ENCODE measurements at regions not wholly inside any gene's neighbourhood (a gene's known extent, or its start where the extent isn't known, plus 50 kb on each side); places are given as distances from the start of the nearest gene placed in this dataset.
A peak's percentile ranks its signal among the peaks of the same experiment; 100 is the strongest.

DNA sequence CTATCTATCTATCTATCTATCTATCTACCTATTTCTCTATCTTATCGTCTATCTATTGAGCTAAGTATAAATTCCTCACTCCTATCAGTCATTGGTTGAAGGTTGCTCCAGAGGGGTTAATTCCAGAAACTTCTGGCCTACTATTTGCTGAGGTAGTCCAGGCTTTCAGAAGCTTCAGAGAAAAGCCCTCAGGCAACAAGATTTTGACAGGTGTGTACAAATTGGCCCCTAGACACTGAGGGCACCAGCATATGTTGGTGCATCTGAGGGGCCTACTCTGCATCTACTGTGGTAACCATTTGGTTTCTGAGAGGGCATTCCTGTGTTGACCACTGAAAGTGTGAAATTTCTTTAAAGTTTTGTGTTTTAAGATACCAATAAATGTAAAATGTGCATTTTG, 265.2 kb upstream of the B3GALT2 start (continued):
- TF ChIP-seq SAP30 (IDR thresholded peaks at IDR 0.05; ENCODE audit: borderline replicate concordance, insufficient read depth, low read depth, low read length, poor library complexity, severe bottlenecking) (no peak), SP2 (IDR thresholded peaks at IDR 0.05; ENCODE audit: extremely low read depth, low read depth, low read length, poor library complexity, severe bottlenecking) (no peak), HNRNPUL1 (IDR thresholded peaks at IDR 0.05; ENCODE audit: low read length) (no peak)
- TF ChIP-seq, protein P1, sequence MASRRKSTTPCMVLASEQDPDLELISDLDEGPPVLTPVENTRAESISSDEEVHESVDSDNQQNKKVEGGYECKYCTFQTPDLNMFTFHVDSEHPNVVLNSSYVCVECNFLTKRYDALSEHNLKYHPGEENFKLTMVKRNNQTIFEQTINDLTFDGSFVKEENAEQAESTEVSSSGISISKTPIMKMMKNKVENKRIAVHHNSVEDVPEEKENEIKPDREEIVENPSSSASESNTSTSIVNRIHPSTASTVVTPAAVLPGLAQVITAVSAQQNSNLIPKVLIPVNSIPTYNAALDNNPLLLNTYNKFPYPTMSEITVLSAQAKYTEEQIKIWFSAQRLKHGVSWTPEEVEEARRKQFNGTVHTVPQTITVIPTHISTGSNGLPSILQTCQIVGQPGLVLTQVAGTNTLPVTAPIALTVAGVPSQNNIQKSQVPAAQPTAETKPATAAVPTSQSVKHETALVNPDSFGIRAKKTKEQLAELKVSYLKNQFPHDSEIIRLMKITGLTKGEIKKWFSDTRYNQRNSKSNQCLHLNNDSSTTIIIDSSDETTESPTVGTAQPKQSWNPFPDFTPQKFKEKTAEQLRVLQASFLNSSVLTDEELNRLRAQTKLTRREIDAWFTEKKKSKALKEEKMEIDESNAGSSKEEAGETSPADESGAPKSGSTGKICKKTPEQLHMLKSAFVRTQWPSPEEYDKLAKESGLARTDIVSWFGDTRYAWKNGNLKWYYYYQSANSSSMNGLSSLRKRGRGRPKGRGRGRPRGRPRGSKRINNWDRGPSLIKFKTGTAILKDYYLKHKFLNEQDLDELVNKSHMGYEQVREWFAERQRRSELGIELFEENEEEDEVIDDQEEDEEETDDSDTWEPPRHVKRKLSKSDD (conservative IDR thresholded peaks at IDR 0.05; ENCODE audit: low read length): no peak

DNA sequence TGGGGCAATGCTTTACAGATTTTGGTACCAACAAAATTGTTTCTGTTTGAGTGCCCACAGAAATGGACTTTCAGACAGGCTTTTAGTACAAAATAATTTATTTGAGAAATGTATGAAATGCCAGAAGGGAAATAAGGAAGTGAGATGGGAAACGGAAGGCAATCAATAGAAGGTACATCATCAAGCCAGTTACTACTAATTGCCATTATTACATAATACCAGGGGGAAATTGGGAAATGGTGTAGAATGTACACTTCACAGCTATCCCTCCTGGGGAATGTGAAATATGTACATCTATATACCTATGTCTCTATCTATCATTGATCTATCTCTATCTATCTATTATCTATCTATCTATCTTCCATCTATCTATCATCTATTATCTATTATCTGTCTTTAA, 264.6 kb upstream of the B3GALT2 start:
- 7% methylated on average over 1 of the region's 1 CpG for WGBS (ENCODE audit: insufficient coverage, low coverage, missing lambda C conversion rate)
- in situ Hi-C loops (cut with MboI): no loop called here
- Histone ChIP-seq H3K4me2 (ENCODE audit: insufficient read depth, low read length) (no peak overlapping the region), H4K20me1 (replicated peaks; ENCODE audit: control insufficient read depth, insufficient read depth, low read length) (no peaks in the 10 kb centered on the region), H3K9me1 (ENCODE audit: control insufficient read depth, insufficient read depth, low read length) (no peaks in the 10 kb centered on the region), H3K36me3 (ENCODE audit: control insufficient read depth, insufficient read depth, low read length) (no peaks in the 10 kb centered on the region), H3K9me3 (replicated peaks; ENCODE audit: control insufficient read depth, insufficient read depth, low read depth, low read length) (no peaks in the 10 kb centered on the region), H2AFZ (ENCODE audit: low read depth, low read length) (no peak overlapping the region), H3K27me3 (ENCODE audit: control insufficient read depth in 2 of 2, insufficient read depth in 2 of 2, low read length in 2 of 2) (no peaks in the 10 kb centered on the region), H3K9ac (ENCODE audit: insufficient read depth in 1 of 2, low read depth in 2 of 2, low read length in 2 of 2) (no peak overlapping the region), H3K4me3 (no peak overlapping the region), H3K4me1 (replicated peaks in 1 of 2; ENCODE audit: control insufficient read depth in 2 of 2, insufficient read depth in 2 of 2, low read length in 2 of 2) (no peaks in the 10 kb centered on the region), H3K27ac (ENCODE audit: extremely low read depth, low read depth, low read length) (no peak overlapping the region), H3K79me2 (ENCODE audit: control insufficient read depth, insufficient read depth, low read length) (no peaks in the 10 kb centered on the region)
- POLR2A ChIA-PET: no interaction called here
- no peak for ATAC-seq
- no peak for DNase-seq (ENCODE audit: extremely low read depth in 1 of 4, low spot score in 3 of 4)
- TF ChIP-seq, protein P2, sequence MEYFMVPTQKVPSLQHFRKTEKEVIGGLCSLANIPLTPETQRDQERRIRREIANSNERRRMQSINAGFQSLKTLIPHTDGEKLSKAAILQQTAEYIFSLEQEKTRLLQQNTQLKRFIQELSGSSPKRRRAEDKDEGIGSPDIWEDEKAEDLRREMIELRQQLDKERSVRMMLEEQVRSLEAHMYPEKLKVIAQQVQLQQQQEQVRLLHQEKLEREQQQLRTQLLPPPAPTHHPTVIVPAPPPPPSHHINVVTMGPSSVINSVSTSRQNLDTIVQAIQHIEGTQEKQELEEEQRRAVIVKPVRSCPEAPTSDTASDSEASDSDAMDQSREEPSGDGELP (CRISPR knock-in tag; IDR thresholded peaks at IDR 0.05; ENCODE audit: borderline replicate concordance): no peak
- peak; percentile 34; the same call in 1 of the 2 replicates for TF ChIP-seq CEBPB (tag; IDR thresholded peaks at IDR 0.05)
- no peak for FAIRE-seq
- BruUV-seq (replicated peaks): no TSS peak
- CTCF ChIA-PET (ENCODE audit: low intra/inter-chr PET ratio): no interaction called here
- intact Hi-C loops (cut with micrococcal nuclease): no loop called here

All from K562 (cell line).